Activated T-cell treated with anti-CD3 and anti-CD28 coated beads, Interleukin-2, amount 50 U/mL, for 24 hours (primary cell): ENCODE measurements at regions not wholly inside any gene's neighbourhood (a gene's known extent, or its start where the extent isn't known, plus 50 kb on each side); places are given as distances from the start of the nearest gene placed in this dataset.

Experiments used
- DNase-seq: peaks from one replicate; pipeline ENCODE4 v3.0.0-alpha.2; 2020
- H3K27ac Mint-ChIP-seq: 2 replicates; pipeline ENCODE4 v1.8.0; 2020; ENCODE audit warnings: mild to moderate bottlenecking, mixed read lengths
- H3K27me3 Mint-ChIP-seq: 2 replicates; pipeline ENCODE4 v1.8.0; 2020; ENCODE audit warnings: mixed read lengths
- H3K36me3 Mint-ChIP-seq: 2 replicates; pipeline ENCODE4 v1.8.0; 2020; ENCODE audit warnings: low read depth, mixed read lengths
- H3K4me1 Mint-ChIP-seq: 2 replicates; pipeline ENCODE4 v1.8.0; 2020; ENCODE audit warnings: low read depth, mixed read lengths
- H3K4me3 Mint-ChIP-seq: 2 replicates; pipeline ENCODE4 v1.8.0; 2020; ENCODE audit warnings: mild to moderate bottlenecking, moderate library complexity, mixed read lengths
- H3K9me3 Mint-ChIP-seq: 2 replicates; pipeline ENCODE4 v1.8.0; 2020; ENCODE audit warnings: mixed read lengths

DNA sequence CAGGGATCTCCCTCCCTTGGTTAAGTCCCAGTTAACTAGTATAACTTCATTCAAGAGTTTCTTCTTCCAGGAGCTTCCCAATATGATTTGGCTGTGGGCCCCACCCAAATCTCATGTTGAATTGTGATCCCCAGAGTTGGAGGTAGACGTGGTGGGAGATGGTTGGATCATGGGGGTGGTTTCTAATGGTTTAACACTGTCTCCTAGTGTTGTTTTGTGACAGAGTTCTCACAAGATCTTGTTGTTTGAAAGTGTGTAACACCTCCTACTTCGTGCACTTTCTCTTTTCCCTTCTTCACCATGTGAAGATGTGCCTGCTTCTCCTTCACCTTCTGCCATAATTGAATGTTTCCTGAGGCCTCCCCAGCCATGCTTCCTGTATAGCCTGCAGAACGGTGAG lies 251.8 kb upstream of the FGGY start:
- Mint-ChIP-seq H3K4me1 (peaks cover 49% of the 10 kb centered on the region), H3K27ac (peak overlapping the region; percentile 45)
- DNase-seq: no peak

DNA sequence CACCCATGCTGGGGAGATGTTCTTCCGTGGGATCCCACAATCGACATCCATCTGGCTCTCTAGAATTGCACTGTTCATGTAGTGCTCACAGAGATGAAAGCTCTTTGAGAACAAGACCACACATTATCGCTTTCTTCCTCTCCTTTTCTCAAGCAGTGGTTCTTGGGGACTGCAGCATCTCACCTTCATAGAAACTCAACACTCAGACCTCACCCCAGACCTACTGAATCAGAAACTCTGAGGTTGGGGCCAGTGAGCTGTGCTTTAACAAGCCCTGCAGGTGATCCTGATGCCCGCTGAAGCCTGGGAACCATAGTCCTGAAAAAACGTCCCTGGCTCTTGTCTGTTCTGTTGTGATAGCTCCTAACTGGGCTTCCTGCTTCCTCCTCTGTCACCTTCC lies 251.3 kb upstream of the FGGY start:
- Mint-ChIP-seq H3K9me3 (no peaks in the 10 kb centered on the region), H3K4me3 (peak overlapping the region; percentile 32), H3K27ac (peak overlapping the region; percentile 87), H3K4me1 (peaks cover 47% of the 10 kb centered on the region), H3K27me3 (no peaks in the 10 kb centered on the region), H3K36me3 (no peaks in the 10 kb centered on the region)
- no peak for DNase-seq

More for the DNA sequence above, 251.8 kb upstream of the FGGY start:
- Mint-ChIP-seq H3K36me3 (no peaks in the 10 kb centered on the region), H3K27me3 (no peaks in the 10 kb centered on the region), H3K9me3 (no peaks in the 10 kb centered on the region), H3K4me3 (peak overlapping the region; percentile 32)

DNA sequence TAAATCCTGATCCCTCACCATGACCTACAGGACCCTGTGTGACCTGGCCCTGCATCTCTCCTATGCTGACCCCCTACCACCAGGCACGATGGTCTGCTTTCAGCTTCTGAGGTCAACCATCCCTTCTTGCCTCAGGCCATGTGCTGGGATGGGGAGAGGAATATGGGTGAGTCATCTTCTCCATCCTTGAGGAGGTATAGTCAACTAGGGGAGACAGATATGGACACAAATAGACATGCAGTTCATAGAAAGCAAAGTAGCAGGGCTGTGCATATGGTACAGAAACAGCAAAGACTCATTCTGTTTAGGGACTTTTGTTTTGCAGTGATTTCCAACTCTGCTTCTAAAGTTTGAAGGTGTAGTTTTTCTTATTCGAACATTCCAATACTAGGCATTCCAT lies 250.8 kb upstream of the FGGY start:
- H3K36me3 Mint-ChIP-seq: no peaks in the 10 kb centered on the region
- no peak for DNase-seq
- no peaks in the 10 kb centered on the region for H3K27me3 Mint-ChIP-seq
- H3K4me1 Mint-ChIP-seq: peaks cover 45% of the 10 kb centered on the region
- H3K9me3 Mint-ChIP-seq: no peaks in the 10 kb centered on the region
- no peak overlapping the region for H3K4me3 Mint-ChIP-seq
- peak overlapping the region; percentile 87 for H3K27ac Mint-ChIP-seq

DNA sequence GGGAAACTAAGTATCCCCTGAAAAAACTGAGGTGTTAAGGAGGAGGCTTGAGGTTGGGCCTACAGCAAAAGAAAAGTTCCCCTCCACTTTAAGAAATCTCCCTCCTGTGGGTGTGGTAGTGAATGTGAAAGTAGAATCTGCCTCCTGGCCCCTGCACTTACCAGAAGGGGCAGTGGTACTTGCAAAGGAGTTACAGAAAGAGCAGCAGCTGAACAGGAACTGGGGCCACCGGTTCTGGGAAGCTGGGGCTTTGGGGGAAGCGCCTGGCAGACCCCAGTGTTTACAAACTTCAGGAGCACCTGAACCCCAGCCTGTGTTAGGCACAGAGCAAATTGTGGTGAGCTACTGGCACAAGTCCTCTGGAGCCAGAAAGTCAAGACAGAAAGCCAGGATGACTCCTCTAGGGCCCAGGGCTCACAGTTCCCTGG lies 250.2 kb upstream of the FGGY start:
- Mint-ChIP-seq H3K4me1 (peaks cover 43% of the 10 kb centered on the region), H3K27me3 (no peaks in the 10 kb centered on the region)
- DNase-seq: peak; percentile 54

DNA sequence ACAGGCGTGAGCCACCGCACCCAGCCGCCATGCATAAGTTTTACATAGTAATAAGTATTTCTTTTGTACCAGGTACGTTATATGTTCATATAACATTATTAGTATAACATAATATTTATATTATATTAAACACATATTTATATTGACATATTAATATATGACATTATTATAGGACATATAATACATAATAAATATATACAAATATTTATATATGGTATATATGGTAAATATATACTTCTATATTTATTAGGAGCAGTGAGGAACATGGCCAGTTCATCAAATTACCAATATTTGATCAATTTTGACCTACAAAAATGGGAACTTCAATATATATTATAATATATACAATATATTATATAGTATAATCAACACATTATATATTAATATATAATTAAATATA lies 245.9 kb upstream of the FGGY start:
- Mint-ChIP-seq H3K27ac (no peak overlapping the region), H3K4me3 (no peak overlapping the region), H3K27me3 (no peaks in the 10 kb centered on the region), H3K36me3 (no peaks in the 10 kb centered on the region), H3K4me1 (peaks cover 18% of the 10 kb centered on the region), H3K9me3 (no peaks in the 10 kb centered on the region)
- no peak for DNase-seq

More for the DNA sequence above, 250.2 kb upstream of the FGGY start:
- peak overlapping the region; percentile 87 for H3K27ac Mint-ChIP-seq
- H3K9me3 Mint-ChIP-seq: no peaks in the 10 kb centered on the region
- H3K36me3 Mint-ChIP-seq: no peaks in the 10 kb centered on the region
- peak overlapping the region; percentile 53 for H3K4me3 Mint-ChIP-seq

DNA sequence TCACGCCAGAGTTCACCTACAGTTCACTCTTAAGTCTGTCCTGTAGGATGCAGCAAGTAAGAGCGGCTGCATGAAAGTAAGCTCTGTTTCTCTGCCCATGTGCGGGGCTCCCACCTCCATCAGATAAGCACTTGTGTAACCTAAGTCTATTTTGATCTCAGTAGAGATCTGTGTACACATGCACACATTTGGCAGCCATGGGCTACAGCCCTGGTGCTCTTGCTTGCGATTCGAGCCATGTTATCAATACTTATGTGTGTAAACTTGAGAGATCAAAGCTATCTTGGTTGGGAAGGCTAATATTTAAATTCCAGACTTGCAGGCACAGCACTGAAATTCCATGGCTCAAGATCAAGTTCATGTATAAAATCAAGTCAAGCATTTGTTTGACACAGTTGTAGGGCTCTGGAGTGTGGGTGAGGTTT lies 244.7 kb upstream of the FGGY start:
- no peaks in the 10 kb centered on the region for H3K9me3 Mint-ChIP-seq
- H3K27ac Mint-ChIP-seq: no peak overlapping the region
- H3K4me1 Mint-ChIP-seq: peaks cover 6% of the 10 kb centered on the region
- H3K36me3 Mint-ChIP-seq: no peaks in the 10 kb centered on the region
- no peak for DNase-seq
- H3K27me3 Mint-ChIP-seq: no peaks in the 10 kb centered on the region
- H3K4me3 Mint-ChIP-seq: no peak overlapping the region

DNA sequence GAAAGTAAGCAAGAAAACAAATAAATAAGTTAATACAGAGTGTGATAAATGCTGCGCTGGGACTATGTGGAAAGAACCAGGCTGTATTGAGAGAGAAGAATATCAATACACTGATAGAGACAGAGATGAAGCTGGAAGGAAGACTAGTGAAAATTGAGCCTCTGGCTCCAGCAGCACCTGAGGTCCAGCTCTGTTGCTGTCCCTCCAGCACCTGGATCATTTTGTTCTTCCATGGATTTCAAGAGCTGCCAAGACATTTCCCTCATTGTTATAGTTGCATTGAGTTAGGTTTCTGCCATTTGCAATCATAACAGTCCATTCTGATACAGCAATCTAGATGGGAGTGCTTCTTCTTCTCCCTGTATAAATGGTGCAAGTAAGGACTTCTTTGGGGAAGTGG lies 242.7 kb upstream of the FGGY start:
- no peak overlapping the region for H3K27ac Mint-ChIP-seq
- H3K36me3 Mint-ChIP-seq: no peaks in the 10 kb centered on the region
- no peak for DNase-seq

DNA sequence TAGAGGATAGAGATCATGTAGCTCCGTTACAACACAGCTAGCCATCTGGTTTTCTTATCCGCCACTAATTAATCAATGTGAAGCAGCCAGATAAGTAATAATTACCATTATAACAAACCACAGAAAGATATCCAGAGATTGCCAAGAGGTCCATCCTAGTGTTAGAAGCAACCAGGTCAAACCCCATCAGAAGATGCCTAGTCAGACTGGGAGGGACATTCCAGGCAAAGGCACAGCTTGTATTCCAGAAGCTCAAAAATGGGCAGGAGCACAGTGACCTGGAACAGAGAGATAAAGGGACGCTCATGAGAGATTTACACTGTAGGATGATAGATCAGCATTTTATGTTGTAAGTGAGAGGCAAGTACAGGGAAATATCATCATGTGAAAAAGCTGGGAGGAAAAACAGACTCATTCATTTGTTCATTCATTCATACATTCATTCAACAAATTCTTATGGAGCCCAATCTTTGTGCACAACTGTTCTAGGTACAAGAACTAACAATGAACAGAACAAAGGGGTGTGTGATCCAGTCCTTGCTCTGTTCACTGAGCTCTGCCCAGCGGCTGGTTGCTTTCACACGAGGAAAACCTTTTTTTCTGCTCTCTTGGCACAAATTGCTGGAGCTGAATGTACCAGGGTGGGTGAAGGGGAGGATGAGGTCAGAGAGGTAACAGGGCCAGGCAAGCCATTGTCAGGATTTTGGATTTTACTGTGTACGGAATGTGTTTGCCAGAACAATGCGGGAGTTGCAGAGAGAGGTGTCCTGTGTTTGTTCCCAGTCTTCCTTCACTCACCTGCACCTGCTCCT lies 240.8 kb upstream of the FGGY start:
- Mint-ChIP-seq H3K4me3 (no peak overlapping the region), H3K27ac (no peak overlapping the region), H3K27me3 (no peaks in the 10 kb centered on the region)

More for the DNA sequence above, 242.7 kb upstream of the FGGY start:
- no peaks in the 10 kb centered on the region for H3K27me3 Mint-ChIP-seq
- no peak overlapping the region for H3K4me3 Mint-ChIP-seq
- no peaks in the 10 kb centered on the region for H3K9me3 Mint-ChIP-seq
- no peaks in the 10 kb centered on the region for H3K4me1 Mint-ChIP-seq

DNA sequence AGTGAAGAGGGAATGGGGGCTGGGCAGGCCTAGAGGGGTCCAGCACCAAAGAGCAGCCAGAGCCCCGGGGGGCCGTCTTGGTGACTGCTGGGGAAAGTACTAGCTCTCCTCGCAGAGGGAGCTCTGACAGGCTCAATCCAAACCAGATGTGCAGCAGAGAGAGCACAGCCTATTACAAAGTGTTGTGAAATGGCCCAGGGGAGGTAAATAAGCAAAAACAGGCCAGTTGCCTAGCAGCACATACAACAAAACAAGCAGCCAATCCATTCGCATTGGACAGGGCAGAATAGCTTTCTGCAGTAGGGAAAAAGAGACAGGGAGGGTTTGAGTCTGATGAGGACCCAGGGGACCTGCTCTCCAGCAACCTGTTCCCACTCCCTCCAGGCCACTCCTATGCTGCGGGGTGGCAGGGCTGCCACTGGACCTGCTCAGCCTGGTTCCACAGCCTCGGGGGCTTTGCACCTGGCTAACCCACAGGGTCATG lies 239.6 kb upstream of the FGGY start:
- peaks cover 8% of the 10 kb centered on the region for H3K4me1 Mint-ChIP-seq
- H3K9me3 Mint-ChIP-seq: no peaks in the 10 kb centered on the region
- DNase-seq: no peak
- no peaks in the 10 kb centered on the region for H3K36me3 Mint-ChIP-seq
- no peak overlapping the region for H3K27ac Mint-ChIP-seq
- H3K4me3 Mint-ChIP-seq: no peak overlapping the region
- no peaks in the 10 kb centered on the region for H3K27me3 Mint-ChIP-seq

More for the DNA sequence above, 240.8 kb upstream of the FGGY start:
- no peaks in the 10 kb centered on the region for H3K9me3 Mint-ChIP-seq
- no peaks in the 10 kb centered on the region for H3K36me3 Mint-ChIP-seq
- DNase-seq: no peak
- H3K4me1 Mint-ChIP-seq: no peaks in the 10 kb centered on the region

DNA sequence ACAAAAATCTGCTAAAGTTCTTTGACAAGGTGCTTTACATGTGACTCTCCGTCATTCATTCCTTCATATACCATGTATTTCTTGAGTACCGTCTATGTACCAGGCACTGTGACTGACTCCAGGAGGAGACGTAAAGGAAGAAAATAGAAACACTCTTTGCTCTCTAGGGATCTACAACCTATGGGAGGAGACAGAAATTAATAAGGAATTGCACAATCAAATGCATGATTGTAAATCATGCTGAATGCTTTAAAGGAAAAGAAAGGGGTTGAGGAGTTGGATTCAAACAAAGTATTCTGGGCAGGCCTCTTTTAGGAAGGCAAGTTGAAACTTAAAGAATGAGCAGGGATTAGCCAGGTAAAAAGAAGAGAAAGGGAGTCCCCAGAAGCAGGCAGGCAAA lies 239.1 kb upstream of the FGGY start:
- no peak overlapping the region for H3K4me3 Mint-ChIP-seq
- H3K27me3 Mint-ChIP-seq: no peaks in the 10 kb centered on the region
- no peak overlapping the region for H3K27ac Mint-ChIP-seq

DNA sequence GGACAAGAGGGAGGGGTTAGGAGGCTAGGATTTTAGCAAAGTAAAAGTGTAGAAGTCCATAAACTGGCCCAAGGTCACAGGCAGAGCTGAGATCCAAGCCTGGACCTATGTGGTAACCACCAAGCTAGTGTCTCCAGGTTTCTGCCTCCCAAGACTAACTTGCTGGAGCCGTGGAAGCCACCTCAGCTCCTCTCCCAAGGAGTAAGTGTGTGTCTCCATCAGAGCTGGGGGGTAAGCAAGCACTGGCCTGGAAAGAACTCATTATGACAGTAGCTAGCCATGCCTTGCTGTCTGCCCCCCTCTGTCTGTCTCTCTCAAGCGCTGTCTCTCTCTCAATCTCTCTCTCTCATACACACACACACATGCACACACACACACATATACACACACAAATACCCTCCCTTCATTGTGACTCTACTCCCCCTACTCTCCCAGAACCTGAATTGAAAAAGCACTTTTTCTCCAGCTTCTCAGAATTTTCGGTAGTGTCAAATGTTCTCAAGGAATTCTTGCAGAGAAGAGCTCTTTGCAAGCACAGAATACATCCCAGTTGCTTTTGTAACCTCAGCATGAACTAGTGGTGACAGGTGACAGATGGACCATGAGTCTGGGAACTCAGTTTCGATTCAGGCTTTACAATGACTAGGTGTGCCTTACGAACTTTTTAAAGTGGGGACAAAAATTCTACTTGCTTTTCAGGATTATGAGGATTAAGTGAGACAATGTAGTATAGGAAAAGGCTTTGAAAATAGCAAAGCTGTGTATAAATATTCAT lies 238.0 kb upstream of the FGGY start:
- Mint-ChIP-seq H3K9me3 (no peaks in the 10 kb centered on the region), H3K27me3 (no peaks in the 10 kb centered on the region), H3K27ac (no peak overlapping the region), H3K36me3 (no peaks in the 10 kb centered on the region), H3K4me3 (no peak overlapping the region), H3K4me1 (peaks cover 22% of the 10 kb centered on the region)
- DNase-seq: no peak

More for the DNA sequence above, 239.1 kb upstream of the FGGY start:
- Mint-ChIP-seq H3K9me3 (no peaks in the 10 kb centered on the region), H3K4me1 (peaks cover 12% of the 10 kb centered on the region), H3K36me3 (no peaks in the 10 kb centered on the region)
- DNase-seq: no peak

DNA sequence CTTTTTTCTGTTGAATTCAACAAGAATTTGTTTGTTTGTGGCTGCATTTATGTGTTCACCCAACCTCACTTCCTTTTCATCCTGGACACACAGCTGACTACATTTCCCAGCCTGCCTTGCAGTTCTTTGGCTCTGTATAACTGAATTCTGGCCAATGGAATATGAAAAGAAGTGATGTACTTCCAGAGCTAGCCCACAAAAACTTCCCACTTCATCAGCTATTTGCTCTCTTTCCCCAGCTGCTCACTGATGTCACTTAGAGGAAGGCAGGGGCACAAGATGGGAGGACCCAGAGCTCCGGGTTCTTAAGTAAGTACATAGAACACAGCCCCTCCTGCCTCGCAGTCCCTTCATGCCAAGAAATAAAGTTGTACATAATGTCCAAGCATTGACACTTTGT lies 235.0 kb upstream of the FGGY start:
- Mint-ChIP-seq H3K4me3 (no peak overlapping the region), H3K9me3 (no peaks in the 10 kb centered on the region), H3K36me3 (no peaks in the 10 kb centered on the region), H3K4me1 (peaks cover 35% of the 10 kb centered on the region), H3K27me3 (no peaks in the 10 kb centered on the region), H3K27ac (no peak overlapping the region)
- no peak for DNase-seq

DNA sequence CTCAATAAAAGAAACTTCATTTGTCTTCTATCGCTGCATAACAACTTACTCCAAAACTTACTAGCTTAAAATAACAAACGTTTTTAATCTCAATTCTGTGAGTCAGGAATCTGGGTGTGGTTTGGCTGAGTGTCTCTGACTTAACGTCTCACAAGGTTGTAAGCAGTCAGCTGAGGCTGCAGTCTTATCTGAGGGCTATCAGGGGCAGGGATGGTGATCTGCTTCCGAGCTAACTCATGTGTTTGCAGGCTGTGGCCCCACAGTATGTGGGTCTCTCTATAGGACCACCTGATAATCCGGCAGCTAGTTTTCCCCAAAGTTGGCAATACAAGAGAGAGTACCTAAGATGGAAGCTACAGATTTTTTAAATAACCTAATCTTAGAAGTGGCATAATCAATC lies 234.2 kb upstream of the FGGY start:
- H3K4me3 Mint-ChIP-seq: no peak overlapping the region
- H3K4me1 Mint-ChIP-seq: peaks cover 35% of the 10 kb centered on the region
- no peaks in the 10 kb centered on the region for H3K27me3 Mint-ChIP-seq
- H3K9me3 Mint-ChIP-seq: no peaks in the 10 kb centered on the region
- H3K36me3 Mint-ChIP-seq: no peaks in the 10 kb centered on the region
- DNase-seq: no peak
- peak overlapping the region; percentile 38 for H3K27ac Mint-ChIP-seq

DNA sequence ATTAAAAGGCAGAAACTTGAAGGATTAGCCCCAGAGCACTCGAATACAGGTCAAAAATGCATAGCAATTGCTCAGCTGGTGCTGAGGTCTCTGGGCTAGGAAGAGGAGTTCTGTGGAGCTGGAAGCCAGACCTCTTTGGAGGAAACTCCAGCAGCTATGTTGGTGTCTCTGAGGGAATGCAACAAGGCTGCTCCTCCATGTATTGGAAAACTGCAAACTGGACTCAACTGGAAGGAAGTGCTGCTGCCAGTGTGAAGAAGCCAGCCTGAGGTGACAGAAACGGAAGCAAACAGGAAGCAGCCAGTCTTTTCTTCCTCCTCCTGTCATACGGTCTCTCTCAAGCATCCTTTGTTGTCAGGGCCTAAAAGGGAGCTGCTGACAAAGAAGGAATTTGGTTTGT lies 233.4 kb upstream of the FGGY start:
- H3K9me3 Mint-ChIP-seq: no peaks in the 10 kb centered on the region
- peak; percentile 40 for DNase-seq
- H3K4me3 Mint-ChIP-seq: no peak overlapping the region
- H3K27me3 Mint-ChIP-seq: no peaks in the 10 kb centered on the region
- H3K4me1 Mint-ChIP-seq: peaks cover 35% of the 10 kb centered on the region
- peak overlapping the region; percentile 71 for H3K27ac Mint-ChIP-seq
- H3K36me3 Mint-ChIP-seq: no peaks in the 10 kb centered on the region

DNA sequence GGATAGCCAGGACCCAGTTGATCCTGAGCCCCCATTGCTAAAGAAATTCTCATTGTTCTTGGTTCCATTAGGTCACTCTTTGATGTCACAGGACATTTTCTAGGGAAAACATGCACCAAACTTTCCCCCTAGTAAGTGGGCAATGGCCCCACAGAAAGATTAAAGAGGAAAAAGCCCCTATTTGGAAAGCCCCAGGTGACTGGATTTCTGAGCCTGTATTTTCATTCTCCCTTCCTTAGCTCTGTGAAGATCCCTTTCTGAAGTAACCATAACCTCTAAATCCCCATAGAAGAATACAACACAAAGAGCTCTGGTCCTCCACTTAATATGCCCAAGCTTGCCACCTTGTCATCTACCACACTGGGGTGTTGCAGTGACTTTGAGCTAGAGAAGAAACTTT lies 232.3 kb upstream of the FGGY start:
- H3K9me3 Mint-ChIP-seq: no peaks in the 10 kb centered on the region
- H3K27ac Mint-ChIP-seq: no peak overlapping the region
- DNase-seq: no peak
- H3K4me1 Mint-ChIP-seq: peaks cover 35% of the 10 kb centered on the region
- no peaks in the 10 kb centered on the region for H3K27me3 Mint-ChIP-seq
- H3K36me3 Mint-ChIP-seq: no peaks in the 10 kb centered on the region
- no peak overlapping the region for H3K4me3 Mint-ChIP-seq
